Heart left ventricle (tissue), 16 donors: ENCODE measurements at regions not wholly inside any gene's neighbourhood (a gene's known extent, or its start where the extent isn't known, plus 50 kb on each side); places are given as distances from the start of the nearest gene placed in this dataset.

ENCODE experiments used
- ATAC-seq, 4 donors: fragments of 200-7000 bp; cut with Tn5 transposase; one replicate each; pipeline ENCODE4 v1.9.1; 2020 to 2022; ENCODE audit warnings: moderate library complexity in 4 of 4, mild to moderate bottlenecking in 3 of 4, moderate number of reproducible peaks in 1 of 4
- DNase-seq, 5 donors: peaks; one replicate each; pipeline ENCODE4 v3.0.0-alpha.2; 2020
- H3K27ac ChIP-seq, 12 donors: fragments of 200-600 bp; sonication (generic) in 4 of 12; one replicate each; pipeline versions ENCODE4 v1.5.0 to v1.8.0; 2016 to 2022; ENCODE audit warnings: mild to moderate bottlenecking in 2 of 12
- H3K27me3 ChIP-seq, 9 donors: fragments of 200-600 bp; sonication (generic) in 2 of 9; one replicate each; pipeline versions ENCODE4 v1.5.1 to v1.8.0; 2016 to 2022; ENCODE audit warnings: mild to moderate bottlenecking in 3 of 9
- H3K36me3 ChIP-seq, 9 donors: fragments of 200-600 bp; sonication (generic) in 2 of 9; one replicate each; pipeline versions ENCODE4 v1.5.0 to v1.8.0; 2018 to 2022; ENCODE audit warnings: mild to moderate bottlenecking in 2 of 9
- H3K4me1 ChIP-seq, 12 donors: fragments of 200-600 bp; sonication (generic) in 4 of 12; one replicate each; pipeline versions ENCODE4 v1.5.0 to v1.8.0; 2016 to 2022; ENCODE audit warnings: mild to moderate bottlenecking in 3 of 12
- H3K4me3 ChIP-seq, 12 donors: fragments of 200-600 bp; sonication (generic) in 4 of 12; one replicate each; pipeline versions ENCODE4 v1.5.0 to v1.8.0; 2017 to 2022; ENCODE audit warnings: mild to moderate bottlenecking in 9 of 12, moderate library complexity in 4 of 12
- H3K9me3 ChIP-seq, 12 donors: fragments of 200-600 bp; sonication (generic) in 4 of 12; one replicate each; pipeline versions ENCODE4 v1.5.0 to v1.8.0; 2016 to 2022; ENCODE audit warnings: mild to moderate bottlenecking in 1 of 12
- CTCF ChIP-seq, 12 donors: fragments of 200-600 bp; sonication (generic) in 4 of 12; IDR thresholded peaks; one replicate each; pipeline versions ENCODE4 v1.5.0 to v1.8.0; 2018 to 2022; ENCODE audit warnings: antibody characterized with exemption in 12 of 12, mild to moderate bottlenecking in 5 of 12
- POLR2A ChIP-seq, 2 donors: fragments of 450-650 bp; IDR thresholded peaks; one replicate each; pipeline ENCODE4 v1.6.1; 2017; ENCODE audit warnings: antibody characterized with exemption in 2 of 2, mild to moderate bottlenecking in 2 of 2, moderate library complexity in 2 of 2
- WGBS, 4 donors: extraction: QIAGEN DNeasy Blood & Tissue Kit in 2 of 4; methylation state at CpG; one replicate each; pipeline versions ENCODE4 v1.1.5 to v1.1.7; 2013 to 2018; 5-methylcytosine and 5-hydroxymethylcytosine counted together
- intact Hi-C, 10 donors: fragments of 100-400 bp; cut with DNase I; formaldehyde crosslinking; loops; one replicate each; pipeline versions ENCODE4 v1.11.1 to v1.14.2; 2022
- donor health status: ischemic (EF 13 %, LVEDD 7.1; RV severe dilation, severe dysfunction).
- donor health status: healthy with polysubstance abuse.
- donor health status: DM: no; HTN: yes; CAD: no.
- donor health status: DM: no; HTN: no; CAD: no.
- donor health status: ischemic (EF 25% LVEDD 6.9; RV normal size, moderate dysfunction).
- donor health status: ischemic (EF 25% LVEDD 5.7; RV mildly dilated, moderate dysfunction).
- donor health status: healthy.
- donor health status: DM: yes; HTN: yes; CAD: no.
- donor health status: ischemic (EF 35%, LVEDD 5.7; RV mildly dilated, moderate dysfunction).
- donor health status: nonischemic (EF 11% LVEDD 7.7; RV severe dilation, severe dysfunction).
- donor health status: DM: yes; HTN: yes; CAD: no.
- donor health status: PGD.
- donor health status: ischemic (EF 29% LVEDD 5.4; RV normal size, mild dysfunction).
- donor health status: nonischemic (EF 23%, LVEDD 6.1; RV moderate dilation, normal function).

GRCh38 chr7:156384706-156385105 lies 255.9 kb upstream of the RNF32 start:
- intact Hi-C loops: no loop called here
- TF ChIP-seq CTCF (IDR thresholded peaks at IDR 0.05) (no peak), POLR2A (IDR thresholded peaks at IDR 0.05) (no peak)
- WGBS, 4 donors: 86 to 92% (median 88%) methylated on average over 14 of the region's 14 CpGs
- Histone ChIP-seq H3K4me1 (no peaks in the 10 kb centered on the region), H3K4me3 (no peak overlapping the region), H3K36me3 (no peaks in the 10 kb centered on the region), H3K9me3 (no peaks in the 10 kb centered on the region), H3K27me3 (peaks cover 0 to 16% (median 0%) of the 10 kb centered on the region in 9 donors), H3K27ac (no peak overlapping the region)
- no peak for ATAC-seq
- DNase-seq: no peak

GRCh38 chr7:156383526-156383925 lies 257.0 kb upstream of the RNF32 start:
- Histone ChIP-seq H3K36me3 (no peaks in the 10 kb centered on the region), H3K9me3 (no peaks in the 10 kb centered on the region), H3K4me3 (no peak overlapping the region), H3K4me1 (no peaks in the 10 kb centered on the region), H3K27ac (no peak overlapping the region), H3K27me3 (peaks cover 0 to 16% (median 0%) of the 10 kb centered on the region in 9 donors)
- DNase-seq (no peak), ATAC-seq (no peak)
- TF ChIP-seq POLR2A (IDR thresholded peaks at IDR 0.05) (no peak), CTCF (IDR thresholded peaks at IDR 0.05) (no peak)
- WGBS, 4 donors: 28 to 44% (median 36%) methylated on average over 4 of the region's 4 CpGs
- intact Hi-C loops: no loop called here

- no peaks in the 10 kb centered on the region for H3K4me1 ChIP-seq
- H3K4me3 ChIP-seq: no peak overlapping the region
- 55 to 62% (median 59%) methylated on average over 4 of the region's 4 CpGs for WGBS, 4 donors
- intact Hi-C loops: no loop called here
- H3K9me3 ChIP-seq: no peaks in the 10 kb centered on the region
- no peak for ATAC-seq
- no peak for TF ChIP-seq CTCF (IDR thresholded peaks at IDR 0.05)
- TF ChIP-seq POLR2A (IDR thresholded peaks at IDR 0.05): no peak
- H3K27ac ChIP-seq: no peak overlapping the region
- no peak for DNase-seq
- peaks cover 0 to 16% (median 0%) of the 10 kb centered on the region in 9 donors for H3K27me3 ChIP-seq
- H3K36me3 ChIP-seq: no peaks in the 10 kb centered on the region
Observed at GRCh38 chr7:156380261-156380660, 260.3 kb upstream of the RNF32 start.

- WGBS, 4 donors: 73 to 77% (median 75%) methylated on average over 14 of the region's 14 CpGs
- H3K9me3 ChIP-seq: no peaks in the 10 kb centered on the region
- no peak for TF ChIP-seq POLR2A (IDR thresholded peaks at IDR 0.05)
- no peaks in the 10 kb centered on the region for H3K4me1 ChIP-seq
- no peaks in the 10 kb centered on the region for H3K36me3 ChIP-seq
- ATAC-seq (no peak), DNase-seq (no peak)
- H3K4me3 ChIP-seq: no peak overlapping the region
- peaks cover 0 to 16% (median 0%) of the 10 kb centered on the region in 9 donors for H3K27me3 ChIP-seq
- H3K27ac ChIP-seq: no peak overlapping the region
- intact Hi-C loops: no loop called here
Observed at GRCh38 chr7:156379324-156380070, 261.1 kb upstream of the RNF32 start.

GRCh38 chr7:156378806-156379205 lies 261.8 kb upstream of the RNF32 start:
- WGBS, 4 donors: 65 to 84% (median 77%) methylated on average over 10 of the region's 10 CpGs

More at GRCh38 chr7:156378806-156379205, 261.8 kb upstream of the RNF32 start:
- Histone ChIP-seq H3K4me3 (no peak overlapping the region), H3K4me1 (no peaks in the 10 kb centered on the region), H3K36me3 (no peaks in the 10 kb centered on the region), H3K27ac (no peak overlapping the region), H3K9me3 (no peaks in the 10 kb centered on the region), H3K27me3 (peaks cover 0 to 16% (median 0%) of the 10 kb centered on the region in 9 donors)
- TF ChIP-seq POLR2A (IDR thresholded peaks at IDR 0.05) (no peak), CTCF (IDR thresholded peaks at IDR 0.05) (no peak)
- intact Hi-C loops: no loop called here
- ATAC-seq (no peak), DNase-seq (no peak)
